ENCODE measurements at regions not wholly inside any gene's neighbourhood (a gene's known extent, or its start where the extent isn't known, plus 50 kb on each side); places are given as distances from the start of the nearest gene placed in this dataset.

DNA sequence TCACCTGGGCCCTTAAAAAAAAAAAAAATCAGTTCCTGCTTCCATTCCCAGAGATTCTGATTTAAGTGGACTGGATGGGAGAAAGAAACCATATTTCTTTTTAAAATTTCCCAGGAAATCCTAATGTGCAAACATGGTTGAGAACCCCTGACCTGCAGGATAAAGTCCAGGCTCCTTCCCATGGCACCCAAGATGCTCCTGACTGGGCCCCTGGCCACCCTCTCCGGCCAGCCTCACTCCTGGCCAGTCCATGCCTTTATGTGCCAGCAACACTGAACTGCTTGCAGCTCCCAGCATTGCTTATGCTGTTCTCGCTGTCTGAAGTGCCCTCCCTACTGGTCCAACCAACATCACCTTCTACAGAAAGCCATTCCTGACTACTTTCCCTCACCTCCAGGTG, 93.9 kb downstream of the TEX35 start:
- POLR2A ChIA-PET, result no interaction called here
- TF ChIP-seq RCOR1 (IDR thresholded peaks at IDR 0.05; ENCODE audit: low read depth, low read length), result no peak
- no peak for TF ChIP-seq HES2 (IDR thresholded peaks at IDR 0.05)
- TF ChIP-seq ZNF302 (CRISPR knock-in tag; IDR thresholded peaks at IDR 0.05), result no peak
- TF ChIP-seq SMC3 (IDR thresholded peaks at IDR 0.05), result no peak
- TF ChIP-seq KDM1A (IDR thresholded peaks at IDR 0.05; ENCODE audit: low read depth), result no peak
- TF ChIP-seq ESRRA (IDR thresholded peaks at IDR 0.05; ENCODE audit: borderline replicate concordance, low read length), result no peak
- TF ChIP-seq RAD21 (conservative IDR thresholded peaks at IDR 0.05 in 1 of 2, IDR thresholded peaks at IDR 0.05 in 1 of 2), result no peak
- TF ChIP-seq JUNB (IDR thresholded peaks at IDR 0.05), result no peak
- no peak for TF ChIP-seq KDM5A (IDR thresholded peaks at IDR 0.05)
- TF ChIP-seq HOXB5 (CRISPR knock-in tag; IDR thresholded peaks at IDR 0.05), result no peak
- TF ChIP-seq FOSL2 (IDR thresholded peaks at IDR 0.05), result no peak
- no peak for TF ChIP-seq FOSL2 (CRISPR knock-in tag; IDR thresholded peaks at IDR 0.05)
- no peak for TF ChIP-seq EHMT2 (IDR thresholded peaks at IDR 0.05; ENCODE audit: low read depth)
- TF ChIP-seq HMGXB4 (CRISPR knock-in tag; IDR thresholded peaks at IDR 0.05; ENCODE audit: borderline replicate concordance), result no peak
- no peak for TF ChIP-seq TFCP2L1 (CRISPR knock-in tag; IDR thresholded peaks at IDR 0.05)
- TF ChIP-seq HOXB13 (CRISPR knock-in tag; IDR thresholded peaks at IDR 0.05; ENCODE audit: low read depth), result no peak
- no peak for ATAC-seq

DNA sequence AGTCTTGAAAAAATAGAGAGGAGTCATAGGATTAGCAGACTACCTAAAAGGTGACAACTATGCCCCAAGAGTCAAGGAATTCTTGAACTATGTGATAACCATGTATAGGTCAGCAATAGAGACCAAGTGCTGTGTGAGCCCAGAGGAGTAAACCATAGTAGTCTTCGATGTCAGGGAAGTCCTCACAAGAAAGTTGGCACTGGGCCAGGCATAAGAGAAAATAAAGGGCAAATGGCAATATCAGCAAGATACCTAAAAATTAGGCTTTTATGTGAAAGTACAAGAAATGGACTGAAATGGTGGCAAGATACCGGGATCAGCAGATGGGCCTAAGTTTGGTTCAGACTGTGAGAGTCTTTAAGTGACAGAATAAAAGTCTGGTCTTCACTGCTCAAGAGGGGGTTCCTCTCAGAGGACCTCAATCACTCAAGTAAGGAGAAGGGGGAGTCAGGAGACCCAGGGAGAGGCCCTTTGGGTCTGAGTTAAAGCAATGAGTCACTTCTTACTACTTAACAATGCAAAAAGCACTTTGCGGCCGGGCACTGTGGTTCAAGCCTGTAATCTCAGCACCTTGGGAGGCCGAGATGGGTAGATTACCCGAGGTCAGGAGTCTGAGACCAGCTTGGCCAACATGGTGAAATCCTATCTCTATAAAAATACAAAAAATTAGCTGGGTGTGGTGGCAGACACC, 95.0 kb downstream of the TEX35 start:
- H3K4me3 ChIP-seq, result no peak overlapping the region
- CTCF ChIA-PET, result interaction anchor here (1.1 kb wide), 1 partner anchor 10 kb away, joined by 3 read pairs; no protein-coding TSS in a partner anchor
- 81% methylated on average over 6 of the region's 6 CpGs for WGBS (ENCODE audit: missing lambda C conversion rate)
- no peak overlapping the region for H3K4me2 ChIP-seq
- ATAC-seq (no peak), DNase-seq (ENCODE audit: low read depth in 1 of 2, low spot score in 1 of 2) (no peak), FAIRE-seq (no peak)
- H3K27ac ChIP-seq, result no peak overlapping the region
- TF ChIP-seq RNF2 (IDR thresholded peaks at IDR 0.05; ENCODE audit: borderline replicate concordance, low read depth), result no peak
- POLR2A ChIA-PET, result no interaction called here
- no peaks in the 10 kb centered on the region for H3K9me3 ChIP-seq
- H3K4me1 ChIP-seq, result peaks cover 12% of the 10 kb centered on the region

More for the DNA sequence above, 93.9 kb downstream of the TEX35 start:
- FAIRE-seq, result no peak
- WGBS (ENCODE audit: missing lambda C conversion rate), result 85% methylated on average over 2 of the region's 2 CpGs
- no peaks in the 10 kb centered on the region for H3K9me3 ChIP-seq
- no peak overlapping the region for H3K27ac ChIP-seq
- DNase-seq (ENCODE audit: low read depth in 1 of 2, low spot score in 1 of 2), result no peak
- no peak overlapping the region for H3K4me2 ChIP-seq
- no peak overlapping the region for H3K4me3 ChIP-seq
- peaks cover 6% of the 10 kb centered on the region; the same call in 2 of the 3 replicates for H3K4me1 ChIP-seq
- CTCF ChIA-PET, result interaction anchor here (1.1 kb wide), 1 partner anchor 9 kb away, joined by 3 read pairs; no protein-coding TSS in a partner anchor

DNA sequence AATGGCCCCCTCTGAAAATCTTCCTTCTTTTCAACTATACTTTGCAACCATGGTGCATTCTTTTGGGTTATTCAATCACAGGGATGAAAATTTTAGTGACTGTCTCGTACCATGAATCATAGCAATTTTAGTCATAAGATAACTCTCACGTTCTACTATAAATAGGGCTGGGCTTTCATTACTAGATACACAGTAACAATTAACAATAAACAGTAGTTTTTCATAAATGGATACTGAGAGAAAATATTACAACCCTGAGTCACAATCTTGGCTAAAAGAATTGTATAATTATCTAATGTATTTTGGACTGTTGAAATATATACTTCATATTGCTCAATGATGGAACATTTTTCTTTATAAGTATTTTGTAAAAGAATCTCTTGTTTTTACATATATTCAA, 96.1 kb downstream of the TEX35 start:
- Histone ChIP-seq H3K27ac (no peak overlapping the region), H3K9me3 (no peaks in the 10 kb centered on the region), H3K4me1 (peaks cover 12% of the 10 kb centered on the region), H3K4me3 (no peak overlapping the region), H3K4me2 (no peak overlapping the region)
- ATAC-seq (peak; percentile 55 to 65; a peak in 5 of 6 replicates), FAIRE-seq (no peak), DNase-seq (ENCODE audit: low read depth in 1 of 2, low spot score in 1 of 2) (no peak)
- CTCF ChIA-PET, result no interaction called here
- POLR2A ChIA-PET, result no interaction called here
- no peak for TF ChIP-seq FOSL2 (IDR thresholded peaks at IDR 0.05)
- peak; percentile 48; the same call in 1 of the 2 replicates for TF ChIP-seq FOSL2 (CRISPR knock-in tag; IDR thresholded peaks at IDR 0.05)
- no peak for TF ChIP-seq RCOR1 (IDR thresholded peaks at IDR 0.05; ENCODE audit: low read depth, low read length)
- TF ChIP-seq CEBPB (IDR thresholded peaks at IDR 0.05), result peak in 1 of 2 experiments; percentile 23; a peak in 2 of 4 replicates
- 17% methylated on average over 2 of the region's 2 CpGs for WGBS (ENCODE audit: missing lambda C conversion rate)
